Skin of body (tissue), 1 donor: ENCODE measurements at regions not wholly inside any gene's neighbourhood (a gene's known extent, or its start where the extent isn't known, plus 50 kb on each side); places are given as distances from the start of the nearest gene placed in this dataset.
A peak's percentile ranks its signal among the peaks of the same experiment; 100 is the strongest.
"Not testable (repeated sequence)": the region's sequence is repeated elsewhere in the genome, so short reads cannot be mapped to it uniquely, and the experiment has no call there.

Source experiments
- DNase-seq: peaks from one replicate; lab custom pipeline; 2025; lab: John Stamatoyannopoulos, UW

DNA sequence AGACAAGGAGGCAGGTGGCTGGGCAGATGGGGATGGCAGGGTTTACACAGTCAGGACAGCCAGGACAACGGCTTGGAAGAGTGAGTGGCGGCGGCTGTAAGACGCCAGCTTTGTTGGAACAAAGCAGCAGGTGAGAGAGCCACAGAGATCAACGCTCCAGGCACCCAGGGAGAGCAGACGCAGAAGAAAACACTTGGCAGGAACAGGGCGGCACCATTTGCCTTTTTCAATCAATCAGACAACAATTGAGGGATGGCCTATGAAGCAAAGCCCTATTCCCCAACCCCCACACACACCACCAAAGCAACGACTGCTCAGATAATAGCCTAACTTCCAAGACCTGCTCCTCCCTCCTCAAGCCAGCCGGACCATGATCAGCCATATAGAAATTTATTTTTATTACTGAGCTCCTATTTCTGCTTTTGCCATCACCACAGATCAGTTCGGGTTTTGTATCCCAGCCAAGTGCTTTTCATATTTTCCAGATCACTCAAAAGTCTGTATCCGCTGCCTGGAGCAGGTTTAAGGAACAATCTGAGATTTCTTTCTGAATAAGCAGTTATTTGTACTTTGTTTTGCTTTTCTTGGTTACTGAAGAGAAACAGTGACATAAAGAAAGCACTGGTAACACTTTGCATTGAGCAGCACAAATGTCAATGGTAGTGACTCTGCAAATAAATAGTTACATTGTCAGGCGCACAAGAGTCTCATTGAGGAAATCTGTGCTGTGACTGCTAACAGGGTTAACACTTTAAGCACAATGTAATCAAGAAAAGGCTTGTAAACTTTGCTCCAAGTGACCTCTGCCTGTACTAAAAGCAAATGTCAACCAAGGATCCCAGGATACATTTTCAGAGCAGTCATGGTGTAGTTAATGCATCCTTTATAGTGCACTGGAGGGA is 81.8 kb upstream of the RBPJ start:
- peak; percentile 81 for DNase-seq

DNA sequence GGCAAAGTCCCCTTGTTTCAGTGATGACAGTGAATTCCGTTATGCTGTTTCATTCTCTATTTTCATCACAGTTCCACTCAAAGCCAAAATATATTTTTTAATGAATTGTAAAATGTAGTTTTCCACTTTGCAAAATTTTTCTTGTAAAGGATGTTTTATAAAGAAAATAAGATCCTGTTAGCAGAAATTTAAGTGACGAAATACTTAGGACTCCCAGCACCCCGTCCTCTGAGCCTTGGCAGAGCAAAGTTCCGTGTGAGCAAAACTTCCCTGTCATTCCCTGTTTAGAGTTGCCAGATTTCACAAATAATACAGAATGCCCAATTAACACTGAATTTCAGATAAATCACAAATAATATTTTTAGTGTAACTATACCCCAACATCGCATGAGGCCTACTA is 81.0 kb upstream of the RBPJ start:
- DNase-seq: peak; percentile 52

DNA sequence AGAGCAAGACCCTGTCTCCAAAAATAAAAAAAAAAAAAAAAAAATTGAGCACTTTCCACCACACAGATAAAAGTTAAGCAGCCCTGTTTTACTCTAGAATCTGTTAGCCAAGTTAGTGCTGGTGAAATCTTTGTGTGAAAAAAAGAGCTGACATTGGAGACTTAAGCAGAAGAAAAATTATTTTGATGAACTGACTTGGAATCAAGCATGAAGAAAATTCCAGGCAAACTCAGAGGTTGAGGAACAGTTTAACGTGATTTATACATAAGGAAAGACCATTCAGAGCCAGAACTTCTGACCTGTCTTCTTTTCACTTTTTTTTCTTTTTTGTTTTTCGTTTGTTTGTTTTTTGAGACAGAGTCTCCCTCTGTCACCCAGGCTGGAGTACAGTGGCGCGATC is 79.6 kb upstream of the RBPJ start:
- DNase-seq: peak; percentile 26

GRCh38 chr4:26242451-26242850 is 78.4 kb upstream of the RBPJ start:
- no peak for DNase-seq

GRCh38 chr4:26244138-26244537 is 76.7 kb upstream of the RBPJ start:
- DNase-seq: not testable (repeated sequence)

GRCh38 chr4:26248647-26249046 is 72.2 kb upstream of the RBPJ start:
- peak; percentile 87 for DNase-seq

GRCh38 chr4:26252349-26253025 is 68.3 kb upstream of the RBPJ start:
- DNase-seq: no peak

GRCh38 chr4:26253968-26254367 is 66.8 kb upstream of the RBPJ start:
- no peak for DNase-seq

- DNase-seq: peak; percentile 94
These were observed 64.8 kb upstream of the RBPJ start for GRCh38 chr4:26255989-26256388.

- not testable (repeated sequence) for DNase-seq
These were observed 63.4 kb upstream of the RBPJ start for GRCh38 chr4:26257444-26257843.

DNA sequence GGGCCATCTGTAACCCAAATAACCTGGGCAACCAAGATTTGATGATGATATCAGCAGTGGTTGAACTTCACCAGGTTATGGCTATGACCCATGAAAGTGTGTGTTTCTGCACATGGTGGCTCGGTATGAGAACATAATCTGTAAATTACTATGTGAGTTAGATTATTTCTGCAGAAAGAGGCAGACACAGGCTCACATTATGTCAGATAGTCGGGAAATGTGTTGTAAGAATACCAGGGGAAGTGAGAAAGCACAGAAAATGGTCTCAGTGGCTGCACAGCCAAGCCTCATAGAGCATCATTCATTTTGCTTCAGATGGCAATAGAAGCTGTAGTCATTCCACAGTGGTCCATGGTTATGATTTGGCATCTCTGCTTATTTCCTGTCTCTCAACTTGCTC is 63.0 kb upstream of the RBPJ start:
- DNase-seq: no peak

GRCh38 chr4:26260571-26260970 is 60.2 kb upstream of the RBPJ start:
- no peak for DNase-seq

DNA sequence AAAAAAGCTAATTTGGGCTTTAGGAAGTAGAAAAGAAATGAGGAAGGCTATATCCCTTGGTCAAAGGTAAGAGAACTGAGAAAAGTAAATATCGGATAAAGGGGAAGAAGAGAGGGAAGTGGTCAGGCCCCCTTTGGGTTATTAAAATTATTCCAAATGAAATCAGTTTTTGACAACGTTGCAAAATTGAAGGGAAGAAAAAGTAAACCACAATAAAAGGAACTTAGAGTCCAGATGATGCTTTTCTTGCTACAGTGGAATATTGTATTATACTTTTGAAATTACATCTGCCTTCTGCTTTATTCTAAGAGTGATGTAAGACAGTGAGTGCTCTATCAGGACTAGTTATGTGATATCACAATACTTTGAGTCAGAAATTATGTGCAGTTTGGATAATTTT is 59.4 kb upstream of the RBPJ start:
- DNase-seq: no peak

DNA sequence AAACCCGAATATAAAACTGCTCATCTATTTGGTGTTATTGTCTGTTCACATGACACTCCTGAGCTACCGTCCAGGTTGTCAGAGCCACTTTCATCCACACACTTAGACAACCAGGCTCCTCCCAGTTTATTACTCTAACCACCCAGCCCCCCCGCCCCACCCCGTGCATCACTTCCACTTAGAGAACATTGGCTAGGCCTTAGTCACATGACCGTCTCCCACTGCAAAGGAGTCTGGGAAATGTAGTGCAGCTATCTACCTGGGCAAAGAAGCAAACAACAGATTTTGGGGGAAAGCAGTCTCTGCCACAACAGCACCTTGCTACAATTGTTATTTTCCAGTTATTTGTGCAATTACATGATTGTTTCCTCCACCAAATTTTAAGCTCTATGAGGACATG is 57.6 kb upstream of the RBPJ start:
- no peak for DNase-seq

GRCh38 chr4:26264109-26264508 is 56.7 kb upstream of the RBPJ start:
- no peak for DNase-seq

DNA sequence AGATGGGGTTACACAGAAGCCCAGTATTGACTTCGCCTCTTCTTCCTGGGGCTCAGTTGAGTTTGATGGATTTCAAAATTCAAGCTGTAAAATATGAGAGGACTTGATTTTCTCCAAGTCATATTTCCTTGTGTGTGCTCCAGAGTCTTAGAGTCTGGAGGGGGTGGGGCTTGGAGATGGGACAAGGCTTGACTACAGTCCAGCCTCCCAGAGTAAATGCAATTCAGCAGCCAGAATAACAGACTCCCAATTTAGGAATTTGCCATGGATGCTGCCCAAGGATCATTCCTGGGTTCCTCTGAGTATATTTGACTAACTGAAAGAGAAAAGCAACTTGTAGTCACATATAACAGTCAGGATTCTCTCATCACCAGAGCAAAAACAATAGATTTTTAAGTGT is 53.7 kb upstream of the RBPJ start:
- DNase-seq: peak; percentile 89

- DNase-seq: no peak
These were observed 52.6 kb upstream of the RBPJ start for GRCh38 chr4:26268246-26268645.

- DNase-seq: no peak
These were observed 51.8 kb upstream of the RBPJ start for GRCh38 chr4:26269038-26269437.
